Lung (tissue), 11 donors: ENCODE measurements at regions not wholly inside any gene's neighbourhood (a gene's known extent, or its start where the extent isn't known, plus 50 kb on each side); places are given as distances from the start of the nearest gene placed in this dataset.

ENCODE experiments used
- ATAC-seq: fragments of 200-7000 bp; cut with Tn5 transposase; one replicate; pipeline ENCODE4 v1.9.1; 2020; ENCODE audit warnings: moderate number of reproducible peaks; ENCODE audit not compliant: insufficient read depth, low FRiP score
- DNase-seq, 3 donors: peaks; one replicate each; pipeline ENCODE4 v3.0.0-alpha.2; 2013 to 2017
- H3K27ac ChIP-seq, 2 donors: one replicate each; pipeline ENCODE4 v1.5.1; 2013; ENCODE audit warnings: mild to moderate bottlenecking in 2 of 2, moderate library complexity in 2 of 2, control low read depth in 1 of 2, inconsistent platforms in 1 of 2, low read depth in 1 of 2, low read length in 1 of 2
- H3K27me3 ChIP-seq, 3 donors: one replicate each; pipeline ENCODE4 v1.5.1; 2013; ENCODE audit warnings: low read length in 2 of 3; ENCODE audit not compliant: control insufficient read depth in 3 of 3, insufficient read depth in 3 of 3
- H3K36me3 ChIP-seq, 4 donors: one replicate each; pipeline ENCODE4 v1.5.1; 2013; ENCODE audit warnings: low read length in 4 of 4, mild to moderate bottlenecking in 1 of 4, moderate library complexity in 1 of 4; ENCODE audit not compliant: control insufficient read depth in 4 of 4, insufficient read depth in 4 of 4
- H3K4me1 ChIP-seq, 5 donors: one replicate each; pipeline ENCODE4 v1.5.1; 2013; ENCODE audit warnings: low read length in 5 of 5, mild to moderate bottlenecking in 2 of 5, moderate library complexity in 1 of 5; ENCODE audit not compliant: control insufficient read depth in 5 of 5, insufficient read depth in 5 of 5
- H3K4me3 ChIP-seq: one replicate; pipeline ENCODE4 v1.5.1; 2013; ENCODE audit warnings: mild to moderate bottlenecking, control low read depth, moderate library complexity
- H3K9ac ChIP-seq, 2 donors: one replicate each; pipeline ENCODE4 v1.5.1; 2013; ENCODE audit warnings: low read length in 2 of 2, control low read depth in 1 of 2; ENCODE audit not compliant: insufficient read depth in 1 of 2
- H3K9me3 ChIP-seq, 4 donors: one replicate each; pipeline ENCODE4 v1.5.1; 2013; ENCODE audit warnings: low read length in 3 of 4, mild to moderate bottlenecking in 1 of 4, moderate library complexity in 1 of 4; ENCODE audit not compliant: control insufficient read depth in 4 of 4, insufficient read depth in 3 of 4
- CTCF ChIP-seq: IDR thresholded peaks from 2 replicates; pipeline ENCODE4 v1.5.1; 2012; ENCODE audit warnings: mild to moderate bottlenecking; ENCODE audit errors: control extremely low read depth, extremely low read depth
- WGBS, 2 donors: extraction: QIAGEN DNeasy Blood & Tissue Kit; methylation state at CpG; one replicate each; pipeline ENCODE4 v1.1.7; 2013; 5-methylcytosine and 5-hydroxymethylcytosine counted together
- donor health status: control.
- donor health status: control.
- donor health status: Bipolar disorder and iron deficiency.
- donor health status: healthy.
- donor health status: DM: yes; HTN: yes; CAD: no.

DNA sequence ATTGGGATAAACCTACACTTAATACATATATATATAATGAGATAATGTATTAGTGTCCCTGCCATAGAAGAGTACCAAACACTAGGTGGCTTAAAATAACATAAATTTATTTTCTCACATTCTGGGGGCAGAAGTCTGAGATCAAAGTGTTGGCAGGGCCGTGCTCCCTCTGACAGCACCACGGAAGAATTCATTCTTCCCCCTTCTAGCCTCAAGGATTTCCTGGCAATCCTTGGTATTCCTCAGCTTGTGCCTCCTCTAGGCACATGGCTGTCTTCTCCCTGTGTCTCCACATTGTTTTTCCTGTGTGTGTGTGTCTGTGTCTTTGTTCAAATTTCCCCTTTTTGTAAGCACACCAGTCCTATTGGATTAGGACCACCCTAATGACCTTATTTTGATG lies 115.2 kb upstream of the AGBL1 start:
- DNase-seq, result no peak

DNA sequence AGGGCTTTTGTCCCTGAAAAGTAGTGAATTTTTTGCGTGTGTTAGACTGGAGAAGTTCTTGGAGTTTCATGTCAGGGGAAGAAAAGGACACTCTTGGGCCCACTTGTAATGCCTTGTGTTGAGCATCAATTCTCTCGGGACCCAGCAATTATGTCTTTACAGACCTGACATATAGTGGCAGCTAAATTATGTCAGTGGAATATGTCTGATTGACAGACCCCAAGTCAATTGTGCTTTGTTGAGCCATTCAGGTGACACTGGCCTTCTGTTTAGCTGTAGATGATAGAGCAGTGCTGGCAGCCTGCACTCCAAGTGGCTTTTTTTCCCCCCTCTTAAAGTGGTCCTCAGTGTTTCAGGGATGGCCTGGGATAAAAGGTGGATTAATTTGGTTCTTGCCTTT lies 112.1 kb upstream of the AGBL1 start:
- no peak overlapping the region for H3K27ac ChIP-seq
- H3K9me3 ChIP-seq, result no peaks in the 10 kb centered on the region
- H3K36me3 ChIP-seq, result no peaks in the 10 kb centered on the region
- no peaks in the 10 kb centered on the region for H3K27me3 ChIP-seq
- H3K4me3 ChIP-seq, result no peak overlapping the region
- DNase-seq (no peak), ATAC-seq (no peak)
- WGBS, 2 donors, result 48 to 65% methylated on average over 2 of the region's 2 CpGs
- H3K4me1 ChIP-seq, result no peaks in the 10 kb centered on the region
- H3K9ac ChIP-seq, result no peak overlapping the region
- no peak for TF ChIP-seq CTCF

More for the DNA sequence above, 115.2 kb upstream of the AGBL1 start:
- no peak overlapping the region for H3K4me3 ChIP-seq
- no peak overlapping the region for H3K27ac ChIP-seq
- no peak overlapping the region for H3K9ac ChIP-seq
- no peak for TF ChIP-seq CTCF
- H3K27me3 ChIP-seq, result no peaks in the 10 kb centered on the region
- ATAC-seq, result no peak
- H3K4me1 ChIP-seq, result no peaks in the 10 kb centered on the region
- H3K9me3 ChIP-seq, result no peaks in the 10 kb centered on the region
- 37 to 61% methylated on average over 2 of the region's 2 CpGs for WGBS, 2 donors
- no peaks in the 10 kb centered on the region for H3K36me3 ChIP-seq

GRCh38 chr15:85972805-85973540 lies 106.7 kb upstream of the AGBL1 start:
- peaks cover 0 to 9% (median 0%) of the 10 kb centered on the region in 4 donors for H3K9me3 ChIP-seq
- WGBS, 2 donors, result 50 to 56% methylated on average over 3 of the region's 3 CpGs
- no peaks in the 10 kb centered on the region for H3K4me1 ChIP-seq
- H3K27me3 ChIP-seq, result no peaks in the 10 kb centered on the region
- no peak overlapping the region for H3K4me3 ChIP-seq
- H3K36me3 ChIP-seq, result no peaks in the 10 kb centered on the region
- no peak overlapping the region for H3K27ac ChIP-seq
- H3K9ac ChIP-seq, result no peak overlapping the region
- TF ChIP-seq CTCF, result no peak
- DNase-seq (no peak), ATAC-seq (no peak)
